AG04449 (cell line): ENCODE measurements at regions not wholly inside any gene's neighbourhood (a gene's known extent, or its start where the extent isn't known, plus 50 kb on each side); places are given as distances from the start of the nearest gene placed in this dataset.
"Not testable (repeated sequence)": the region's sequence is repeated elsewhere in the genome, so short reads cannot be mapped to it uniquely, and the experiment has no call there.

ENCODE experiments used
- CTCF ChIA-PET: fragments of 350-600 bp; formaldehyde crosslinking; extraction: SDS; loops from one replicate; lab custom pipeline; 2021; ENCODE audit warnings: antibody characterized with exemption; lab: Yijun Ruan, JAX
- POLR2A ChIA-PET: fragments of 400-600, 350-600 bp; formaldehyde crosslinking; extraction: SDS; loops from one replicate; lab custom pipeline; 2020; ENCODE audit warnings: antibody characterized with exemption, inconsistent platforms; lab: Yijun Ruan, JAX
- DNase-seq: peaks from one replicate; pipeline ENCODE4 v3.0.0-alpha.2; 2010; ENCODE audit warnings: low read depth, low spot score
- H3K4me3 ChIP-seq: 2 replicates; pipeline ENCODE4 v1.5.1; 2011; ENCODE audit warnings: low read depth, mild to moderate bottlenecking, control low read depth, low read length
- CTCF ChIP-seq: IDR thresholded peaks from one replicate; pipeline ENCODE4 v1.5.1; 2011; ENCODE audit warnings: mild to moderate bottlenecking, moderate library complexity, low read length, control low read depth, inconsistent platforms; ENCODE audit not compliant: insufficient read depth; ENCODE audit errors: missing control alignments

GRCh38 chr12:131621701-131622421, 89.0 kb upstream of the SFSWAP start:
- ChIA-PET CTCF (no interaction called here), POLR2A (no interaction called here)
- no peak overlapping the region for H3K4me3 ChIP-seq
- TF ChIP-seq CTCF: no peak
- DNase-seq: no peak

- DNase-seq: no peak
- TF ChIP-seq CTCF: no peak
- H3K4me3 ChIP-seq: no peak overlapping the region
- ChIA-PET CTCF (no interaction called here), POLR2A (no interaction called here)
Observed at GRCh38 chr12:131622422-131622955, 88.4 kb upstream of the SFSWAP start.

- DNase-seq, POLR2A ChIA-PET, CTCF ChIA-PET, H3K4me3 ChIP-seq: not testable (repeated sequence)
Observed at GRCh38 chr12:131623404-131624368, 87.2 kb upstream of the SFSWAP start.

GRCh38 chr12:131624369-131624739, 86.5 kb upstream of the SFSWAP start:
- CTCF ChIA-PET, POLR2A ChIA-PET, H3K4me3 ChIP-seq, DNase-seq: not testable (repeated sequence)

GRCh38 chr12:131624756-131625501, 86.0 kb upstream of the SFSWAP start:
- CTCF ChIA-PET, POLR2A ChIA-PET, H3K4me3 ChIP-seq, DNase-seq: not testable (repeated sequence)

GRCh38 chr12:131625966-131626722, 84.7 kb upstream of the SFSWAP start:
- POLR2A ChIA-PET, H3K4me3 ChIP-seq, DNase-seq, CTCF ChIA-PET: not testable (repeated sequence)

- DNase-seq, H3K4me3 ChIP-seq, POLR2A ChIA-PET, CTCF ChIA-PET: not testable (repeated sequence)
Observed at GRCh38 chr12:131627151-131628022, 83.5 kb upstream of the SFSWAP start.
